PC-9 (cell line): ENCODE measurements at regions not wholly inside any gene's neighbourhood (a gene's known extent, or its start where the extent isn't known, plus 50 kb on each side); places are given as distances from the start of the nearest gene placed in this dataset.

Experiments
- EZH2 ChIP-seq: fragments of 200-600 bp; sonication (generic); IDR thresholded peaks from 2 replicates; pipeline ENCODE4 v1.8.0; 2017; ENCODE audit warnings: antibody characterized with exemption, low read depth
- TF ChIP-seq, protein P1 (sequence below): fragments of 200-600 bp; sonication (generic); conservative IDR thresholded peaks from 2 replicates; pipeline ENCODE4 v1.6.1; 2017; ENCODE audit warnings: mixed run types, antibody characterized with exemption, mild to moderate bottlenecking, moderate library complexity

DNA sequence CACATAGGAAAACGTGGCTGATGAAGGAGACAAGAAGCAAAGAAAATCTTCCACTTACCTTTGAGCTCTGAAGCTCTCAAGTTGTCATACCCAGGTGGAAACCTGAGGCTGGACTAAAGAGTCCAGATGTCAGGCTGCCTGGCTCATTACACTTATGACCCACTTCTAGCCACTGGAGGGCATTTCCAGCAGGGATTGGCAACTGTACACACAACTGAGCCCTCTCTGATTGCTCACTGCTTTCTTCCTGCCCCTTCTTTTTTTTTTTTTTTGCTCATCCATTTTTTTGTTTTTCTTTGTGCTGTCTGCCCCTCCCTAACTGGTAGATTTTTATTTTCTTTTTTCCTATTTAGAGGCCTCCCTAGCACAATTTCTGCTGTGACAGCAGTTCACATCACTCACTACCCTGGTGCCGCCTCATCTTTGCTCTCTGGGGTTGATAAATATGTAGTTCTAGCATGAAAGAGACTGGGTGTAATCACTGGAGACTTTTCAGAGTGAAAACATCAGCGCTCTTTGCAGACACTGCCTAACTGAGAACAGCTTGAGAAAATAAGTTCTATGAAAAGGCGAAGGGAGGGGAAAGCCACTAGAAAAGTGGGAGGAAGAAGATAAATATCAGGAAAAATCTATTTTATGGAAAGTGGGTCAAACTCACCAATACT lies 334.5 kb downstream of the NUF2 start:
- TF ChIP-seq, protein P1, sequence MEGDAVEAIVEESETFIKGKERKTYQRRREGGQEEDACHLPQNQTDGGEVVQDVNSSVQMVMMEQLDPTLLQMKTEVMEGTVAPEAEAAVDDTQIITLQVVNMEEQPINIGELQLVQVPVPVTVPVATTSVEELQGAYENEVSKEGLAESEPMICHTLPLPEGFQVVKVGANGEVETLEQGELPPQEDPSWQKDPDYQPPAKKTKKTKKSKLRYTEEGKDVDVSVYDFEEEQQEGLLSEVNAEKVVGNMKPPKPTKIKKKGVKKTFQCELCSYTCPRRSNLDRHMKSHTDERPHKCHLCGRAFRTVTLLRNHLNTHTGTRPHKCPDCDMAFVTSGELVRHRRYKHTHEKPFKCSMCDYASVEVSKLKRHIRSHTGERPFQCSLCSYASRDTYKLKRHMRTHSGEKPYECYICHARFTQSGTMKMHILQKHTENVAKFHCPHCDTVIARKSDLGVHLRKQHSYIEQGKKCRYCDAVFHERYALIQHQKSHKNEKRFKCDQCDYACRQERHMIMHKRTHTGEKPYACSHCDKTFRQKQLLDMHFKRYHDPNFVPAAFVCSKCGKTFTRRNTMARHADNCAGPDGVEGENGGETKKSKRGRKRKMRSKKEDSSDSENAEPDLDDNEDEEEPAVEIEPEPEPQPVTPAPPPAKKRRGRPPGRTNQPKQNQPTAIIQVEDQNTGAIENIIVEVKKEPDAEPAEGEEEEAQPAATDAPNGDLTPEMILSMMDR, result no peak
- no peak for TF ChIP-seq EZH2
